ENCODE measurements at regions not wholly inside any gene's neighbourhood (a gene's known extent, or its start where the extent isn't known, plus 50 kb on each side); places are given as distances from the start of the nearest gene placed in this dataset.

DNA sequence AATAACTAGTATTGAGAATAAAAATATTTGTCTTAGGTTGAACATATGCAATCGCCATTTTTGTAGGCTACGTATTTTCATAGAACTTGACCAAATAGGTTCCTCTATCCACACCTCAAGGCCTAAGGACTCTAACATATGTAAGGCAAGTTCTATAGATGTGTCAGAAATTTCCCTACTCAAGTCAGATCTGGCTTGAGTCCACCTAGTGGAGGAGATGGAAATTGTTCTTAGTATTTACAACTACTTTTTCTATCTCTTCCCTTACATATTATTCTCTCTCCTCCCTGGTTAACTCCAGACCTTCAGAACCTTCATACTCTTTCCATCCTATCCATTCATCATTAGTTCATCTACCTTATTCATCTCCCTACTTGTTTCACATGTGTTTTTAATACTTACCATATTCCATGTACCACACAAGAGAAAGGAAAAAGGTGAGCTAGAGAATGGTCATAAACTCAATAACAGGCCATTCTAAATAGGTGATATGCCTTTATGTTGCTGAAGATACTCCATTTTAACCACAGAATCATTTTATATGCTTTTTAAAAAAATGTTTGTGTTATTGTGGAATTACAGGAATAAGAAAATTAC, 174.5 kb upstream of the HDAC9 start:
- Histone ChIP-seq H3K9ac (ENCODE audit: low read length) (no peak overlapping the region), H3K27me3 (ENCODE audit: insufficient read depth, low read length) (no peaks in the 10 kb centered on the region), H3K4me1 (ENCODE audit: control insufficient read depth in 1 of 2, insufficient read depth in 2 of 2, low read length in 2 of 2) (no peaks in the 10 kb centered on the region), H3K27ac (ENCODE audit: low read depth, low read length) (no peak overlapping the region), H2AFZ (ENCODE audit: low read depth, low read length, poor library complexity, severe bottlenecking) (no peak overlapping the region), H3K79me2 (ENCODE audit: insufficient read depth, low read length) (no peaks in the 10 kb centered on the region), H3K36me3 (ENCODE audit: control insufficient read depth in 1 of 2, insufficient read depth in 2 of 2, low read length in 2 of 2) (no peaks in the 10 kb centered on the region), H3K4me3 (replicated peaks in 1 of 2; ENCODE audit: low read depth in 1 of 2, low read length in 2 of 2) (no peak overlapping the region), H3K4me2 (ENCODE audit: low read length) (no peak overlapping the region), H3K9me3 (ENCODE audit: control insufficient read depth in 1 of 2, insufficient read depth in 1 of 2, low read depth in 1 of 2, low read length in 2 of 2) (no peaks in the 10 kb centered on the region), H4K20me1 (ENCODE audit: insufficient read depth) (no peaks in the 10 kb centered on the region), H3K9me2 (ENCODE audit: insufficient read depth) (no peaks in the 10 kb centered on the region)
- BruUV-seq (replicated peaks), result no TSS peak
- DNase-seq (ENCODE audit: low read depth, low spot score) (peak; percentile 43), ATAC-seq (peak; percentile 67)
- CTCF ChIA-PET, result interaction anchor here (0.8 to 2.4 kb wide), 3 partner anchors 257 to 551 kb away, joined by 5 to 8 read pairs (median 5); no protein-coding TSS in a partner anchor
- intact Hi-C loops (cut with micrococcal nuclease), result loop anchor here (5.0 kb wide), 1 partner anchor 554 kb away; no protein-coding TSS in a partner anchor
- POLR2A ChIA-PET, result no interaction called here
- TF ChIP-seq ELF1 (IDR thresholded peaks at IDR 0.05; ENCODE audit: borderline replicate concordance, low read depth), result no peak
- peak; percentile 48 for TF ChIP-seq RAD21 (IDR thresholded peaks at IDR 0.05; ENCODE audit: low read depth)
- TF ChIP-seq, protein P1, sequence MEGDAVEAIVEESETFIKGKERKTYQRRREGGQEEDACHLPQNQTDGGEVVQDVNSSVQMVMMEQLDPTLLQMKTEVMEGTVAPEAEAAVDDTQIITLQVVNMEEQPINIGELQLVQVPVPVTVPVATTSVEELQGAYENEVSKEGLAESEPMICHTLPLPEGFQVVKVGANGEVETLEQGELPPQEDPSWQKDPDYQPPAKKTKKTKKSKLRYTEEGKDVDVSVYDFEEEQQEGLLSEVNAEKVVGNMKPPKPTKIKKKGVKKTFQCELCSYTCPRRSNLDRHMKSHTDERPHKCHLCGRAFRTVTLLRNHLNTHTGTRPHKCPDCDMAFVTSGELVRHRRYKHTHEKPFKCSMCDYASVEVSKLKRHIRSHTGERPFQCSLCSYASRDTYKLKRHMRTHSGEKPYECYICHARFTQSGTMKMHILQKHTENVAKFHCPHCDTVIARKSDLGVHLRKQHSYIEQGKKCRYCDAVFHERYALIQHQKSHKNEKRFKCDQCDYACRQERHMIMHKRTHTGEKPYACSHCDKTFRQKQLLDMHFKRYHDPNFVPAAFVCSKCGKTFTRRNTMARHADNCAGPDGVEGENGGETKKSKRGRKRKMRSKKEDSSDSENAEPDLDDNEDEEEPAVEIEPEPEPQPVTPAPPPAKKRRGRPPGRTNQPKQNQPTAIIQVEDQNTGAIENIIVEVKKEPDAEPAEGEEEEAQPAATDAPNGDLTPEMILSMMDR (IDR thresholded peaks at IDR 0.05 in 2 of 3, conservative IDR thresholded peaks at IDR 0.05 in 1 of 3; ENCODE audit: borderline replicate concordance in 1 of 3, insufficient read depth in 1 of 3, low read depth in 2 of 3, low read length in 2 of 3), result peak; percentile 44 to 62 (median 45); a peak in 5 of 6 replicates
- RAD21 ChIA-PET (ENCODE audit: low non-redundant PET in 1 of 2, low total read pairs in 2 of 2, uncharacterized antibody in 2 of 2, unreplicated experiment in 2 of 2), result interaction anchor here in 1 of 2 experiments (1.4 kb wide), 1 partner anchor 552 kb away, joined by 3 read pairs; no protein-coding TSS in a partner anchor

DNA sequence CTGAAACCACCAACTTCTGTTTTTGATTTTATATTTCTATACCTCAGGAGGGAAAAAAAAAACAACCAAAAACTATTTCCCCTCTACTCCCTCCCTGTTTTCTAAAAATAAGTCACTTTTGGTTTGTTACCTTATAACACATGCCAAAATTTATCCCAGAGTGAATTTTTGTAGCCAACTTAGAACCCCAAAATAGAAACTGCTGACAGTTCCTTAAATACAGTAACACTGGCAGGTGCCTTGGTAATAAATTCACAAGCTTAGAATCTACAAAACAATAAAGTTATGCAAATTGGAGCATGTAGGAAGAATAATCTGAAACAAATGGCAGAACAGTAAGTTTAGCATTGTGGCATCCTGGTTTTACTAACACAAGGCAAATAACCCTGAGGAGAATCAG, 165.0 kb upstream of the HDAC9 start:
- POLR2A ChIA-PET, result no interaction called here
- DNase-seq (ENCODE audit: low read depth, low spot score) (no peak), ATAC-seq (no peak)
- Histone ChIP-seq H4K20me1 (ENCODE audit: insufficient read depth) (no peaks in the 10 kb centered on the region), H3K36me3 (ENCODE audit: control insufficient read depth in 1 of 2, insufficient read depth in 2 of 2, low read length in 2 of 2) (no peaks in the 10 kb centered on the region), H3K79me2 (ENCODE audit: insufficient read depth, low read length) (no peaks in the 10 kb centered on the region), H3K4me2 (ENCODE audit: low read length) (no peak overlapping the region), H3K9ac (ENCODE audit: low read length) (no peak overlapping the region), H3K9me3 (ENCODE audit: control insufficient read depth in 1 of 2, insufficient read depth in 1 of 2, low read depth in 1 of 2, low read length in 2 of 2) (no peaks in the 10 kb centered on the region), H3K4me1 (ENCODE audit: control insufficient read depth in 1 of 2, insufficient read depth in 2 of 2, low read length in 2 of 2) (no peaks in the 10 kb centered on the region), H3K9me2 (ENCODE audit: insufficient read depth) (no peaks in the 10 kb centered on the region), H3K4me3 (replicated peaks in 1 of 2; ENCODE audit: low read depth in 1 of 2, low read length in 2 of 2) (no peak overlapping the region), H3K27me3 (ENCODE audit: insufficient read depth, low read length) (no peaks in the 10 kb centered on the region), H2AFZ (ENCODE audit: low read depth, low read length, poor library complexity, severe bottlenecking) (no peak overlapping the region), H3K27ac (ENCODE audit: low read depth, low read length) (no peak overlapping the region)
- intact Hi-C loops (cut with micrococcal nuclease), result no loop called here
- CTCF ChIA-PET, result interaction anchor here (1.2 to 1.3 kb wide), 2 partner anchors 15 to 561 kb away, joined by 3 to 4 read pairs; no protein-coding TSS in a partner anchor
- TF ChIP-seq EZH2 (IDR thresholded peaks at IDR 0.05), result no peak
- no peak for TF ChIP-seq POLR2AphosphoS5 (IDR thresholded peaks at IDR 0.05; ENCODE audit: low read depth, low read length)
- TF ChIP-seq RAD21 (IDR thresholded peaks at IDR 0.05; ENCODE audit: low read depth), result no peak
- no peak for TF ChIP-seq SRF (IDR thresholded peaks at IDR 0.05; ENCODE audit: low read depth)
- no peak for TF ChIP-seq POLR2A (IDR thresholded peaks at IDR 0.05; ENCODE audit: borderline replicate concordance, extremely low read depth, insufficient read depth, insufficient read length)
- TF ChIP-seq, protein P2, sequence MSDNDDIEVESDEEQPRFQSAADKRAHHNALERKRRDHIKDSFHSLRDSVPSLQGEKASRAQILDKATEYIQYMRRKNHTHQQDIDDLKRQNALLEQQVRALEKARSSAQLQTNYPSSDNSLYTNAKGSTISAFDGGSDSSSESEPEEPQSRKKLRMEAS (IDR thresholded peaks at IDR 0.05), result no peak
- no peak for TF ChIP-seq EGR1 (IDR thresholded peaks at IDR 0.05; ENCODE audit: low read depth)
- no peak for TF ChIP-seq CBX3 (IDR thresholded peaks at IDR 0.05; ENCODE audit: low read depth)
- no peak for TF ChIP-seq SIN3A (IDR thresholded peaks at IDR 0.05; ENCODE audit: low read depth)
- TF ChIP-seq JUND (IDR thresholded peaks at IDR 0.05), result no peak
- no peak for TF ChIP-seq EZH2phosphoT487 (IDR thresholded peaks at IDR 0.05; ENCODE audit: borderline replicate concordance)
- RAD21 ChIA-PET (ENCODE audit: low non-redundant PET in 1 of 2, low total read pairs in 2 of 2, uncharacterized antibody in 2 of 2, unreplicated experiment in 2 of 2), result no interaction called here
- BruUV-seq (replicated peaks), result no TSS peak
